ENCODE measurements at regions not wholly inside any gene's neighbourhood (a gene's known extent, or its start where the extent isn't known, plus 50 kb on each side); places are given as distances from the start of the nearest gene placed in this dataset.

DNA sequence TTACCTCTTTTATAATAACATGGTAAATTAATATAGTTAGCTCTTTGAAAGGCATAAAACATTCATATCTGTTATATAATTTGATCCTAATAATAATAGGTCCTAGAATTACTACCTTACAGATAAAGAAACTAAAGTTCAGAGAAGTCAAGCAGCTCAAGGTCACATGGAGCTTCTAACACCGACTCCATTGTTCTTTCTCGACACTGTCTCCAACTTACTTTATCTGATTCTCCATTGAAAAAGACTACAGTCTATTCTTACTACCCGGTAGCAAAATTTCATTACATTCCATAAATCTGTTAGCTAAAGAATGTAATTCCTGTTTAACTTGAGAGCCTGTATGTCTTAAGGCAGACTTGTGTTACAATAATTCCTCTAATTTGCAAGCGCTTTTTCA lies 96.3 kb upstream of the TMEM161B start:
- Histone ChIP-seq H3K4me3 (ENCODE audit: low read depth, low read length) (no peak overlapping the region), H3K27ac (no peak overlapping the region), H3K9ac (no peak overlapping the region), H3K4me1 (no peaks in the 10 kb centered on the region), H2AFZ (no peak overlapping the region), H3K9me3 (ENCODE audit: control insufficient read depth, low read length) (no peaks in the 10 kb centered on the region), H3K79me2 (no peaks in the 10 kb centered on the region), H3K36me3 (ENCODE audit: control insufficient read depth, insufficient read depth, low read length) (no peaks in the 10 kb centered on the region), H3K27me3 (ENCODE audit: control insufficient read depth, insufficient read depth, low read length) (no peaks in the 10 kb centered on the region), H3K4me2 (ENCODE audit: low read length) (no peak overlapping the region)
- no peak for TF ChIP-seq CTCF (IDR thresholded peaks at IDR 0.05)

DNA sequence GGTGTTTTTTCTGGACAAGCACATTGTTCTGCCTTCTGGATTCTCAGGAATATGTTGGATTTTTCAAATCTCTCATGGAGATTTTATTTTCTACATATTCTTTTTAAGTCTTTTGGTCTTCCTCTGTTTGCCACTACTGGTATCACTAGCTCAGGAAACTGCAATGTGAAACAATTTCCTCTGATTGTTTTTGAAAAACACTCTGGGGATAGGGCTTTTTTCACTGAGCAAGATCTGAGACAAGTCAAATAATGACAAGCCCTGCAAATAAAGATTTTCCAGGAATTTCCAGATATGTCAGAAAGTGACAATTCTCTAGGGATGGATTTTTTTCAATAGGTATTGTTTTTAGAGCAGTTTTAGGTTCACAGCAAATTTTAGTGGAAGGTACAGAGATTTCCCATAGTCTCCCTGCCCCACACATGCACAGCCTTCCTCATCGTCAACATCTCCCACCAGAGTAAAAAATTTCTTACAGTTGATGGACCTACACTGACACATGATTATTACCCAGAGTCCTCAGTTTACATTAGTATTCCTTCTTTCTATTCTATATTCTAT lies 86.9 kb upstream of the TMEM161B start:
- H3K36me3 ChIP-seq (ENCODE audit: control insufficient read depth, insufficient read depth, low read length) = no peaks in the 10 kb centered on the region
- H2AFZ ChIP-seq = no peak overlapping the region
- no peak overlapping the region for H3K9ac ChIP-seq
- no peaks in the 10 kb centered on the region for H3K79me2 ChIP-seq
- H3K4me3 ChIP-seq (ENCODE audit: low read depth, low read length) = no peak overlapping the region
- no peaks in the 10 kb centered on the region for H3K4me1 ChIP-seq
- no peak overlapping the region for H3K27ac ChIP-seq
- H3K4me2 ChIP-seq (ENCODE audit: low read length) = no peak overlapping the region
- no peak for TF ChIP-seq CTCF (IDR thresholded peaks at IDR 0.05)
- no peaks in the 10 kb centered on the region for H3K9me3 ChIP-seq (ENCODE audit: control insufficient read depth, low read length)
- H3K27me3 ChIP-seq (ENCODE audit: control insufficient read depth, insufficient read depth, low read length) = no peaks in the 10 kb centered on the region

- Histone ChIP-seq H2AFZ (no peak overlapping the region), H3K9me3 (ENCODE audit: control insufficient read depth, low read length) (no peaks in the 10 kb centered on the region), H3K4me1 (no peaks in the 10 kb centered on the region), H3K27ac (no peak overlapping the region), H3K4me2 (ENCODE audit: low read length) (no peak overlapping the region), H3K9ac (no peak overlapping the region), H3K4me3 (ENCODE audit: low read depth, low read length) (no peak overlapping the region), H3K27me3 (ENCODE audit: control insufficient read depth, insufficient read depth, low read length) (no peaks in the 10 kb centered on the region), H3K79me2 (no peaks in the 10 kb centered on the region), H3K36me3 (ENCODE audit: control insufficient read depth, insufficient read depth, low read length) (no peaks in the 10 kb centered on the region)
- no peak for TF ChIP-seq CTCF (IDR thresholded peaks at IDR 0.05)
Observed at GRCh38 chr5:88325868-88326267, 57.2 kb upstream of the TMEM161B start.

DNA sequence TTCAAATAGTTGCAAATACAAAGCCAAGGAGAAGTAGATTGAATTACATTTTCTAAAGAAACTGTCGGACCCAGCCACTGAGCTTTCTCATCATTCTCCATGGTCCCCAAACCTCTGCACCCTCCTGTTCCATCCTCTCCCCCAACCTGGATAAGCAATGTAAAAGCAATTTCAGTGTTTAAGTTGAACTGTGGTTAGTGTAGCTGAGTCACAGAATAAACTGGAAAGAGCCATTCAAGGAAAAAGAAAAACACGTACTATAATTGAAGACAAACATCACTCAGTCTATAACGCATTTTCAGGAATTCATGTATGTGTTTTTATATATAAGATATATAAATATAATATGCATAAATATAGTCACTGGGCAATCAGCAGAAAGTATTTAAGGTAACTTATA lies 54.1 kb upstream of the TMEM161B start:
- Histone ChIP-seq H3K9me3 (ENCODE audit: control insufficient read depth, low read length) (no peaks in the 10 kb centered on the region), H3K79me2 (no peaks in the 10 kb centered on the region), H3K4me1 (no peaks in the 10 kb centered on the region), H3K27me3 (ENCODE audit: control insufficient read depth, insufficient read depth, low read length) (no peaks in the 10 kb centered on the region), H3K9ac (no peak overlapping the region), H3K27ac (no peak overlapping the region), H3K36me3 (ENCODE audit: control insufficient read depth, insufficient read depth, low read length) (no peaks in the 10 kb centered on the region), H3K4me2 (ENCODE audit: low read length) (no peak overlapping the region), H3K4me3 (ENCODE audit: low read depth, low read length) (no peak overlapping the region), H2AFZ (no peak overlapping the region)
- TF ChIP-seq CTCF (IDR thresholded peaks at IDR 0.05) = no peak

Measured in parathyroid adenoma (tissue), 2 donors.